Left ventricle myocardium inferior (tissue), 1 donor: ENCODE measurements at regions not wholly inside any gene's neighbourhood (a gene's known extent, or its start where the extent isn't known, plus 50 kb on each side); places are given as distances from the start of the nearest gene placed in this dataset.

Experiments used
- DNase-seq: peaks from one replicate; pipeline ENCODE4 v3.0.0-alpha.2; 2020
- H3K27ac ChIP-seq: fragments of 200-600 bp; replicated peaks from 2 replicates; pipeline ENCODE4 v1.8.0; 2021
- H3K27me3 ChIP-seq: fragments of 200-600 bp; 2 replicates; pipeline ENCODE4 v1.8.0; 2021; ENCODE audit warnings: low read depth
- H3K36me3 ChIP-seq: fragments of 200-600 bp; 2 replicates; pipeline ENCODE4 v1.8.0; 2021
- H3K4me1 ChIP-seq: fragments of 200-600 bp; 2 replicates; pipeline ENCODE4 v1.8.0; 2021
- H3K4me3 ChIP-seq: fragments of 200-600 bp; 2 replicates; pipeline ENCODE4 v1.8.0; 2021; ENCODE audit warnings: mild to moderate bottlenecking, moderate library complexity
- H3K9me3 ChIP-seq: fragments of 200-600 bp; replicated peaks from 2 replicates; pipeline ENCODE4 v1.8.0; 2021
- intact Hi-C: fragments of 100-400 bp; cut with micrococcal nuclease; formaldehyde crosslinking; loops from one replicate; pipeline ENCODE4 v1.11.0; 2022
- TF ChIP-seq, protein P1 (sequence below): fragments of 200-600 bp; IDR thresholded peaks from 2 replicates; pipeline ENCODE4 v1.8.0; 2021; ENCODE audit warnings: antibody characterized with exemption, mild to moderate bottlenecking, borderline replicate concordance
- donor health status: DM: no; HTN: yes; CAD: no; lungs with severe emphysema.

- Histone ChIP-seq H3K27ac (no peak overlapping the region), H3K27me3 (no peaks in the 10 kb centered on the region), H3K36me3 (no peaks in the 10 kb centered on the region), H3K9me3 (peaks cover 22% of the 10 kb centered on the region), H3K4me1 (peaks cover 10% of the 10 kb centered on the region), H3K4me3 (no peak overlapping the region)
- no peak for DNase-seq
- intact Hi-C loops: no loop called here
- TF ChIP-seq, protein P1, sequence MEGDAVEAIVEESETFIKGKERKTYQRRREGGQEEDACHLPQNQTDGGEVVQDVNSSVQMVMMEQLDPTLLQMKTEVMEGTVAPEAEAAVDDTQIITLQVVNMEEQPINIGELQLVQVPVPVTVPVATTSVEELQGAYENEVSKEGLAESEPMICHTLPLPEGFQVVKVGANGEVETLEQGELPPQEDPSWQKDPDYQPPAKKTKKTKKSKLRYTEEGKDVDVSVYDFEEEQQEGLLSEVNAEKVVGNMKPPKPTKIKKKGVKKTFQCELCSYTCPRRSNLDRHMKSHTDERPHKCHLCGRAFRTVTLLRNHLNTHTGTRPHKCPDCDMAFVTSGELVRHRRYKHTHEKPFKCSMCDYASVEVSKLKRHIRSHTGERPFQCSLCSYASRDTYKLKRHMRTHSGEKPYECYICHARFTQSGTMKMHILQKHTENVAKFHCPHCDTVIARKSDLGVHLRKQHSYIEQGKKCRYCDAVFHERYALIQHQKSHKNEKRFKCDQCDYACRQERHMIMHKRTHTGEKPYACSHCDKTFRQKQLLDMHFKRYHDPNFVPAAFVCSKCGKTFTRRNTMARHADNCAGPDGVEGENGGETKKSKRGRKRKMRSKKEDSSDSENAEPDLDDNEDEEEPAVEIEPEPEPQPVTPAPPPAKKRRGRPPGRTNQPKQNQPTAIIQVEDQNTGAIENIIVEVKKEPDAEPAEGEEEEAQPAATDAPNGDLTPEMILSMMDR: no peak
Observed at GRCh38 chr5:174293481-174293880, 248.0 kb downstream of the NSG2 start.

DNA sequence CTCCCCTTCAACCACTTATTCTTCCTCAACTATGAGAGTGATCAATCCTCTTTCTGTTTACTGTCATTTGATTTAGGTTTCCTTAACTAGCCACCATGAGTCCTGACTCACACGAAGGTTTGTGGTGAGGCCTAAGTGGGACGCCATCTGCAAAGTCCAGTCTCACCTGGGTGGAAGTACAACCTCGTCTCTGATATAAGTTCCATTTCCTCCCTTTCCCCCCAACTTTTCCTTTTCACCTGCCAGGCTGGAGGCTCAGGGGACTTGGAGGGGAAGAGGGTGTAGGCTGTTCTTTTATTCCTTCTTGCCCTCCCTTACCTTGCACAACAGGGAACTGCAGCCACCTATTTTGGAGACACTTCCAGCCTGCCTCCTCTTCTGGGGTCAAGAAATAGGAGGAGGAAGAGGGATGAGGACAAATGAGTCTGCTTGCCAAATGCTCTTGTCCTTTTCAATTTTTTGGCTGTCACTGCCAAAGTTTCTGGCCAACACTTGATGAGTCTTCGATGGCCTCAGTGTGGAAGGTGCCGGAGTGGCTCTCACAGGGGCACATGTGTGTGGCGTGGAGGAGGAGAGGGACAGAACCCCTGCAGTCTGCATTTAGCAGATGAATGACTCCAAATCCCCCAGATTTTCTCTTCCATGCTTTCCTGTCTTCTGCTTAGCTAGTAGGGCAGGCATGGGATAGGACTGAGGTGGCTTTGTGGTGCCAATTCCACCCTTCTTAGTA, 249.6 kb downstream of the NSG2 start:
- Histone ChIP-seq H3K9me3 (peaks cover 14% of the 10 kb centered on the region), H3K4me3 (no peak overlapping the region), H3K27ac (no peak overlapping the region), H3K27me3 (peaks cover 8% of the 10 kb centered on the region), H3K36me3 (no peaks in the 10 kb centered on the region), H3K4me1 (peaks cover 13% of the 10 kb centered on the region)
- intact Hi-C loops: no loop called here
- TF ChIP-seq, protein P1: no peak
- DNase-seq: no peak

- intact Hi-C loops: no loop called here
- peaks cover 21% of the 10 kb centered on the region for H3K4me1 ChIP-seq
- no peak overlapping the region for H3K4me3 ChIP-seq
- H3K9me3 ChIP-seq: peaks cover 6% of the 10 kb centered on the region
- H3K27ac ChIP-seq: peak overlapping the region; percentile 45
- no peaks in the 10 kb centered on the region for H3K36me3 ChIP-seq
- no peak for DNase-seq
- TF ChIP-seq, protein P1: no peak
- peaks cover 10% of the 10 kb centered on the region for H3K27me3 ChIP-seq
Observed at GRCh38 chr5:174295702-174296436, 250.4 kb downstream of the NSG2 start.

- TF ChIP-seq, protein P1: no peak
- Histone ChIP-seq H3K27ac (peak overlapping the region; percentile 62), H3K9me3 (peaks cover 5% of the 10 kb centered on the region), H3K36me3 (no peaks in the 10 kb centered on the region), H3K4me1 (peaks cover 22% of the 10 kb centered on the region), H3K27me3 (peaks cover 46% of the 10 kb centered on the region), H3K4me3 (no peak overlapping the region)
- intact Hi-C loops: no loop called here
- no peak for DNase-seq
Observed at GRCh38 chr5:174300118-174300940, 254.8 kb downstream of the NSG2 start.

GRCh38 chr5:174300941-174301761, 255.6 kb downstream of the NSG2 start:
- peaks cover 54% of the 10 kb centered on the region for H3K27me3 ChIP-seq
- intact Hi-C loops: no loop called here
- TF ChIP-seq, protein P1: no peak
- H3K27ac ChIP-seq: peak overlapping the region; percentile 62
- no peak overlapping the region for H3K4me3 ChIP-seq
- peaks cover 5% of the 10 kb centered on the region for H3K9me3 ChIP-seq
- H3K36me3 ChIP-seq: no peaks in the 10 kb centered on the region
- DNase-seq: peak; percentile 39
- peaks cover 19% of the 10 kb centered on the region for H3K4me1 ChIP-seq
